ENCODE measurements at regions not wholly inside any gene's neighbourhood (a gene's known extent, or its start where the extent isn't known, plus 50 kb on each side); places are given as distances from the start of the nearest gene placed in this dataset.

DNA sequence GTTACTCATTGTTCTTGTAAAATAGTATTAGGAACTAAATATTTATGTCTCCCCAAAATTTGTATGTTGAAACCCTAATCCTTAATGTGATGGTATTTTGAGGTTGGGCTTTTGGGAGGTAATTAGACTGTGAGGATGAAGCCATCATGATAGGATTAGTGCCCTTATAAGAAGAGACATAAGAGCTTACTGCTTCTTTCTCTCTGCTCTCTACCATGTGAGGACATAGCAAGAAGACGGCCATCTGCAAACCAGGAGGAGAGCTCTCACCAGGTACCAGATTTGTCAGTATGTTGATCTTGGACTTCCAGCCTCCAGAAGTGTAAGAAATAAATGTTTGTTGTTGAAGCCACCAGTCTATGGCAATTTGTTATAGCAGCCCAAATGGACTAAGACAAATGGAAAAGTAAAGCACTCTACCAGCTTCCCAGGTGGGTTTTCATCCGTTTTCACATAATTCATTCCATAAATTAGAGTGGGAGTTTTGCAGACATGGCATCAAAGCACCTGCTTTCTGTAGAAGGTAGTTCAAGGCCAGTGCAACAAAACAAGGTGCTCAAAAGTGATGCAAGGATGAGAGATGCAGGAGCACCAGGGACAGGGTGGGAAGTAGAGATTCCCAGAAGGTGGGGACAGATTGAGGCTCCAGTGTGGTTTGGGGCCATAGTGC lies 70.7 kb downstream of the MYCN start:
- H3K4me1 Mint-ChIP-seq (ENCODE audit: low read depth in 2 of 2) = peaks cover 0 to 3% of the 10 kb centered on the region in 2 donors

DNA sequence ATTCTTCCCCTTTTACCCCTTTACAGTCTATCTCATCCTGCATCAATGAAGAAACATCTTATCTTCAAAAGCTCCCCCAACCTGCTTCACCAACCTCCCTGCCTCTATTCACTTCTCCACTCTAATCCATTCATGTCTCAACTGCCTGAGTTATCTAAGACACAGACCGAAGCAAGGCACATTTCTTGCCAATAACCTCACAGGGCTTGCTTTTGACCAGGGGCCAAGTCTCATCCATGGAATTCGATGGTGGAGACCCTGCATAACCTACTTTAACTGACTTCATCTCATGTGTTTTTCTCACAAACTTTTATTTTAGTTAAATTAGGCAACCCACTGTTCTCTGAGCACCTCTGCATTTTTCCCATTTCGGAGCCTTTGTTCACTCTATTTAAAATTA lies 69.7 kb downstream of the MYCN start:
- no peak overlapping the region for H3K4me3 Mint-ChIP-seq
- DNase-seq (ENCODE audit: low spot score) = no peak
- no peak for ATAC-seq

More for the DNA sequence above, 70.7 kb downstream of the MYCN start:
- Mint-ChIP-seq H3K27me3 (peaks cover 24 to 26% of the 10 kb centered on the region in 2 donors), H3K36me3 (no peaks in the 10 kb centered on the region), H3K9me3 (no peaks in the 10 kb centered on the region), H3K4me3 (no peak overlapping the region), H3K27ac (no peak overlapping the region)
- DNase-seq (ENCODE audit: low spot score) (no peak), ATAC-seq (no peak)

DNA sequence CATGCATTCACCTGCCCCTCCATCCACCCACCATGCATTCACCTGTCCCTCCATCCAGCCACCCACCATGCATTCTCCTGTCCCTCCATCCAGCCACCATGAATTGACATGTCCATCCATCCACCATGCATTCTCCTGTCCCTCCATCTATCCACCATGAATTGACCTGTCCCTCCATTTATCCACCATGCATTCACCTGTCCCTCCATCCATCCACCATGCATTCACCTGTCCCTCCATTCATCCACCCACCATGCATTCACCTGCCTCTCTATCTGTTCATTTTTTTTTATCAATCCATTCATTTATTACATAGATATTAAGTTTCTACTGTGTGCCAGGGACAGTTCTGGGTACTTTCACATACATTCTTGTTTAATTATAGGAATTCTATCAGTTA lies 69.2 kb downstream of the MYCN start:
- H3K27ac Mint-ChIP-seq = no peak overlapping the region
- no peaks in the 10 kb centered on the region for H3K36me3 Mint-ChIP-seq
- H3K9me3 Mint-ChIP-seq = no peaks in the 10 kb centered on the region
- H3K27me3 Mint-ChIP-seq = peaks cover 14 to 17% of the 10 kb centered on the region in 2 donors
- DNase-seq (ENCODE audit: low spot score) (no peak), ATAC-seq (no peak)
- H3K4me3 Mint-ChIP-seq = no peak overlapping the region
- peaks cover 0 to 3% of the 10 kb centered on the region in 2 donors for H3K4me1 Mint-ChIP-seq (ENCODE audit: low read depth in 2 of 2)

More for the DNA sequence above, 69.7 kb downstream of the MYCN start:
- Mint-ChIP-seq H3K36me3 (no peaks in the 10 kb centered on the region), H3K9me3 (no peaks in the 10 kb centered on the region), H3K27ac (no peak overlapping the region), H3K4me1 (ENCODE audit: low read depth in 2 of 2) (peaks cover 0 to 3% of the 10 kb centered on the region in 2 donors), H3K27me3 (peaks cover 18 to 22% of the 10 kb centered on the region in 2 donors)

DNA sequence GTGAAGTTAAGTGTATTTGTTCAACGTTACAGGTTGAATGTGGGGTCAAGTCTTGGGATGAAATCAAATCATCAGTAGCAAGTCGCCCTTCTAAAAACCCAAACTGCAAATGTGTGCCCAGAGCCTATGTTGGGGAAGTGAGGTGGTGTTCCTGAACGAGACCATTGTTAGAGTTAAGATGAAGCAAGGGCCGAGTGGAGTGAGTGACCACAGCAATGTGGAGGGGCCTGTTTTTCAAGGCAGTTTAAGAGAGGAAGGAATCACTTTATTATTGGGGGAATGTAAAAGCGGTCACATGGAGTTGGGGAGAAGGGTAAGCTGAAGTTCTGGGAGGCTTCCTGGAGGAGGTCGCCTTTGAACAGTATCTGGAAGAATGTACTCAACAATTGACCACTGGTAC lies 68.5 kb downstream of the MYCN start:
- DNase-seq (ENCODE audit: low spot score) (no peak), ATAC-seq (no peak)
- Mint-ChIP-seq H3K27ac (no peak overlapping the region), H3K9me3 (no peaks in the 10 kb centered on the region), H3K27me3 (peaks cover 12 to 19% of the 10 kb centered on the region in 2 donors), H3K36me3 (no peaks in the 10 kb centered on the region), H3K4me3 (no peak overlapping the region), H3K4me1 (ENCODE audit: low read depth in 2 of 2) (peaks cover 0 to 3% of the 10 kb centered on the region in 2 donors)

DNA sequence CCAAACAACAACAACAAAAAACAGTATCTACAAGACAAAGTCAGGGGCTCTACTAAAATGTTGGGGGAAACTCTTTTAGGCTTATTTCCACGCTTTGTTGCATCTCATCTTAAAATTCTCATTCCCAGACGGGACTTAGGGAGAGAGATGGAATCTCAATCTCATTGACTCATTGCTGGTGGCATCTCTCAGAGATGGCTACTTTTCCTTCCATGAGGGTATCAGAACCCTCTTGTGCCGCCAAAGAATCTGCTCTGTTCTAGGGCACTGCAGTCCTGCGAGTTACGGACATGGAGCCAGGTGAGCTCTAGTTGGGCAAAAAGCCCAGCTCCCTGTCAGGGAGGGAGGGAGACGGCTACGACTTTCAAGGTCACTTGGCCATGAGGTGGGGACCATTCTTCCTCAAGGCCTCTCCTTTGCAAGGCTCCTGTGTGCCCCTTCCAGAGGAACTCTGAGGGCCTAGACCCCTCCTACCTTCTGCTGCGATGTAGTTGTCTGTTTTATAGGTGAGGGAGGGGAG lies 68.0 kb downstream of the MYCN start:
- no peaks in the 10 kb centered on the region for H3K9me3 Mint-ChIP-seq

DNA sequence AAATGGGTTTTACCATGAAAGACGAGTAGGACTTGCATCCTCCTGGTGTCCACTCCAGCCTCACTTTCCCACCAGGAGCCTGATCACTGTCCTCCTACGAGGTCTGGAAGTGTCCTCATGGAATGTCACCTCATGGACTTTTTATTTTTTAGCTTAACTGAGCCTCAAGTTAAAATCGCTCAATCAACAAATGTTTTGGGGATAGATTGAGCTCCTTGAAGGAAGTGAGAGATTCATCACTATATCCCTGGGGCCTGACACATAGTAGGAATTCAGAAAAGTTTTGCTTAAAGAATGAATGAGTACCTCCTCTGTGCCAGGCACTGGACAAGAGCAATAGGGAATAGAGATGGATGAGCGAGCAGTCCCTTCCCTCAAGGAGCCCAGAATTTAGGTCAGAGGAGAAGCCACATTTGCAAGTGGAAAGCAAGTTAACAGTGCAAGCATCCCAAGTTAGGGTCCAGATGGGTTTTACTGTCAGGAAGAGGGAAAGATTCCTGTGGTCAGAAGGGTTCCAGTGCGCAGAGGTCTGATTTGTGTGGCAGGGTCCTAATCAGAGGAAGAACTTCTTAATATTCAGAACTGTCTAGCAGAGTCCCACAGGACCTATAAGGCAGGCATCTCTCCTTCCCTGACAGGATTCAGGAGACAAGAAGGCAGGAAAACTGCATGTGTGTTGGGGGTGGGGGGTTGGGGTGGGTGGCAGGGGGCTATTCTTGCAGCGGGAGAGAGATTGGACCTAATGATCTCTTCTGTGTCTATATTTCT lies 67.0 kb downstream of the MYCN start:
- Mint-ChIP-seq H3K4me3 (no peak overlapping the region), H3K36me3 (no peaks in the 10 kb centered on the region), H3K27ac (no peak overlapping the region), H3K27me3 (peaks cover 10 to 20% of the 10 kb centered on the region in 2 donors), H3K4me1 (ENCODE audit: low read depth in 2 of 2) (peaks cover 0 to 3% of the 10 kb centered on the region in 2 donors), H3K9me3 (no peaks in the 10 kb centered on the region)
- ATAC-seq = no peak
- DNase-seq (ENCODE audit: low spot score) = no peak

More for the DNA sequence above, 68.0 kb downstream of the MYCN start:
- H3K36me3 Mint-ChIP-seq = no peaks in the 10 kb centered on the region
- H3K4me3 Mint-ChIP-seq = no peak overlapping the region
- ATAC-seq (no peak), DNase-seq (ENCODE audit: low spot score) (no peak)
- no peak overlapping the region for H3K27ac Mint-ChIP-seq
- peaks cover 0 to 3% of the 10 kb centered on the region in 2 donors for H3K4me1 Mint-ChIP-seq (ENCODE audit: low read depth in 2 of 2)
- H3K27me3 Mint-ChIP-seq = peaks cover 12 to 19% of the 10 kb centered on the region in 2 donors

- Mint-ChIP-seq H3K27ac (no peak overlapping the region), H3K4me1 (ENCODE audit: low read depth in 2 of 2) (peaks cover 0 to 3% of the 10 kb centered on the region in 2 donors), H3K4me3 (no peak overlapping the region), H3K9me3 (no peaks in the 10 kb centered on the region), H3K27me3 (peaks cover 10 to 20% of the 10 kb centered on the region in 2 donors), H3K36me3 (no peaks in the 10 kb centered on the region)
- no peak for DNase-seq (ENCODE audit: low spot score)
- no peak for ATAC-seq
Observed at GRCh38 chr2:16006537-16007166, 66.3 kb downstream of the MYCN start.

- H3K4me3 Mint-ChIP-seq = no peak overlapping the region
- DNase-seq (ENCODE audit: low spot score) = no peak
- ATAC-seq = peak; percentile 41 to 57
- no peaks in the 10 kb centered on the region for H3K9me3 Mint-ChIP-seq
- no peaks in the 10 kb centered on the region for H3K36me3 Mint-ChIP-seq
- peaks cover 0 to 3% of the 10 kb centered on the region in 2 donors for H3K4me1 Mint-ChIP-seq (ENCODE audit: low read depth in 2 of 2)
- H3K27ac Mint-ChIP-seq = no peak overlapping the region
- H3K27me3 Mint-ChIP-seq = peaks cover 10 to 20% of the 10 kb centered on the region in 2 donors
Observed at GRCh38 chr2:16005816-16006536, 65.6 kb downstream of the MYCN start.

- no peaks in the 10 kb centered on the region for H3K36me3 Mint-ChIP-seq
- peaks cover 0 to 3% of the 10 kb centered on the region in 2 donors for H3K4me1 Mint-ChIP-seq (ENCODE audit: low read depth in 2 of 2)
- DNase-seq (ENCODE audit: low spot score) (no peak), ATAC-seq (no peak)
- H3K27ac Mint-ChIP-seq = no peak overlapping the region
- no peak overlapping the region for H3K4me3 Mint-ChIP-seq
- peaks cover 10 to 22% of the 10 kb centered on the region in 2 donors for H3K27me3 Mint-ChIP-seq
- no peaks in the 10 kb centered on the region for H3K9me3 Mint-ChIP-seq
Observed at GRCh38 chr2:16005389-16005788, 65.0 kb downstream of the MYCN start.

GRCh38 chr2:16003809-16004208 lies 63.5 kb downstream of the MYCN start:
- Mint-ChIP-seq H3K27me3 (peaks cover 12 to 26% of the 10 kb centered on the region in 2 donors), H3K4me1 (ENCODE audit: low read depth in 2 of 2) (peaks cover 0 to 3% of the 10 kb centered on the region in 2 donors), H3K36me3 (no peaks in the 10 kb centered on the region), H3K9me3 (no peaks in the 10 kb centered on the region), H3K4me3 (no peak overlapping the region), H3K27ac (no peak overlapping the region)
- ATAC-seq (no peak), DNase-seq (ENCODE audit: low spot score) (no peak)

DNA sequence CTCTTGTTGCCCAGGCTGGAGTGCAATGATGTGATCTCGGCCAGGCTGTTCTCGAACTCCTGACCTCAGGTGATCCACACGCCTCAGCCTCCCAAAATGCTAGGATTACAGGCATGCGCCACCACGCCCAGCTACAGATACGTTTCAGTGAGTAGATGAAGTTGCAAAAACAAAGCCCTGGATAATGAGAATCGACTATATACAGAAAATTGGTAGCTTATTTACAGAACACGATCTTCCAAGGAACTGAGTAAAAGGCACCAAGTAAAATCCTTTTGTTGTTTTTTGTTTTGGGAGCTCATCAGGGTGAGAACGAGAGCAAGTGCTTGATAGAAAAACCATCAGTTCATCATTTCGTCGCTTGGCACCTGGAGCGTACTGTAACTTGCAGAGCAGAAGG lies 62.8 kb downstream of the MYCN start:
- Mint-ChIP-seq H3K27me3 (peaks cover 12 to 26% of the 10 kb centered on the region in 2 donors), H3K9me3 (no peaks in the 10 kb centered on the region), H3K4me1 (ENCODE audit: low read depth in 2 of 2) (peaks cover 0 to 3% of the 10 kb centered on the region in 2 donors), H3K27ac (no peak overlapping the region), H3K4me3 (no peak overlapping the region), H3K36me3 (no peaks in the 10 kb centered on the region)
- DNase-seq (ENCODE audit: low spot score) = no peak
- no peak for ATAC-seq

GRCh38 chr2:16002575-16002974 lies 62.2 kb downstream of the MYCN start:
- H3K9me3 Mint-ChIP-seq = no peaks in the 10 kb centered on the region
- peaks cover 0 to 3% of the 10 kb centered on the region in 2 donors for H3K4me1 Mint-ChIP-seq (ENCODE audit: low read depth in 2 of 2)
- ATAC-seq (no peak), DNase-seq (ENCODE audit: low spot score) (no peak)
- H3K27ac Mint-ChIP-seq = no peak overlapping the region
- H3K36me3 Mint-ChIP-seq = no peaks in the 10 kb centered on the region
- H3K4me3 Mint-ChIP-seq = no peak overlapping the region
- peaks cover 12 to 26% of the 10 kb centered on the region in 2 donors for H3K27me3 Mint-ChIP-seq

DNA sequence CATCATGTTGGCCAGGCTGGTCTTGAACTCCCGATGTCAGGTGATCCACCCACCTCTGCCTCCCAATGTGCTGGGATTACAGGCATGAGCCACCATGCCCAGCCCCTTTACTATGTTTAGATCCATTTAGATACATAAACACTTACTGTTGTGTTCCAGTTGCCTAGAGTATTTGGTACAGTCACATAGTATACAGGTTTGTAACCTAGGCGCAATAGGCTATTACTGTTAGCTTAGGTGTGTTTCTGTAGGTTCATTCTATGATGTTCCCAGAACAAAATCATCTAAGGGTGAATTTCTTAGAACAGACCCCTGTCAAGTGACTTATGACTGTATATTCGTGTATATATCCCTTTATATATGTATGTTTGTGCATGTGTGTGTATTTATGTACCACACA lies 61.8 kb downstream of the MYCN start:
- Mint-ChIP-seq H3K27ac (no peak overlapping the region), H3K4me3 (no peak overlapping the region), H3K9me3 (no peaks in the 10 kb centered on the region), H3K36me3 (no peaks in the 10 kb centered on the region), H3K27me3 (peaks cover 14 to 26% of the 10 kb centered on the region in 2 donors), H3K4me1 (ENCODE audit: low read depth in 2 of 2) (peaks cover 0 to 3% of the 10 kb centered on the region in 2 donors)
- DNase-seq (ENCODE audit: low spot score) (no peak), ATAC-seq (no peak)
